Endodermal cell (in vitro differentiated cells): ENCODE measurements at regions not wholly inside any gene's neighbourhood (a gene's known extent, or its start where the extent isn't known, plus 50 kb on each side); places are given as distances from the start of the nearest gene placed in this dataset.

Experiments
- DNase-seq: peaks from one replicate; pipeline ENCODE4 v3.0.0-alpha.2; 2017
- H3K27ac ChIP-seq: 2 replicates; pipeline ENCODE4 v1.5.1; 2013; ENCODE audit warnings: mild to moderate bottlenecking, low read depth, low read length, moderate library complexity
- H3K27me3 ChIP-seq: 2 replicates; pipeline ENCODE4 v1.6.1; 2013; ENCODE audit warnings: mild to moderate bottlenecking, low read length, moderate library complexity; ENCODE audit not compliant: insufficient read depth, control insufficient read depth, poor library complexity, severe bottlenecking
- H3K36me3 ChIP-seq: 2 replicates; pipeline ENCODE4 v1.7.0; 2013; ENCODE audit warnings: mild to moderate bottlenecking, low read length, moderate library complexity; ENCODE audit not compliant: control insufficient read depth, insufficient read depth
- H3K4me1 ChIP-seq: one replicate; pipeline ENCODE4 v1.7.0; 2013; ENCODE audit warnings: low read length; ENCODE audit not compliant: control insufficient read depth, insufficient read depth
- H3K4me3 ChIP-seq: 2 replicates; pipeline ENCODE4 v1.5.1; 2013; ENCODE audit warnings: mild to moderate bottlenecking, low read length, moderate library complexity
- H3K9ac ChIP-seq: 2 replicates; pipeline ENCODE4 v1.6.1; 2013; ENCODE audit warnings: mild to moderate bottlenecking, low read length, moderate library complexity; ENCODE audit not compliant: poor library complexity, severe bottlenecking; ENCODE audit errors: extremely low read depth
- H3K9me3 ChIP-seq: 2 replicates; pipeline ENCODE4 v1.6.1; 2013; ENCODE audit warnings: mild to moderate bottlenecking, low read length, moderate library complexity; ENCODE audit not compliant: control insufficient read depth
- H3K27ac Mint-ChIP-seq: 2 replicates; pipeline ENCODE4 v1.8.0; 2020; ENCODE audit warnings: mixed read lengths
- H3K27me3 Mint-ChIP-seq: 2 replicates; pipeline ENCODE4 v1.8.0; 2021; ENCODE audit warnings: mild to moderate bottlenecking, mixed read lengths; ENCODE audit not compliant: insufficient read depth
- H3K36me3 Mint-ChIP-seq: 2 replicates; pipeline ENCODE4 v1.8.0; 2020; ENCODE audit warnings: low read depth, mixed read lengths
- H3K4me1 Mint-ChIP-seq: 2 replicates; pipeline ENCODE4 v1.8.0; 2020; ENCODE audit warnings: mixed read lengths
- H3K4me3 Mint-ChIP-seq: 2 replicates; pipeline ENCODE4 v1.8.0; 2020; ENCODE audit warnings: mild to moderate bottlenecking, moderate library complexity, mixed read lengths
- H3K9me3 Mint-ChIP-seq: 2 replicates; pipeline ENCODE4 v1.8.0; 2020; ENCODE audit warnings: mild to moderate bottlenecking, mixed read lengths
- CTCF ChIP-seq: fragments of 200-600 bp; sonication (generic); conservative IDR thresholded peaks from 2 replicates; pipeline ENCODE4 v1.5.0; 2021; ENCODE audit warnings: antibody characterized with exemption, mild to moderate bottlenecking
- whole genome bisulfite sequencing, 2 experiments: methylation state at CpG; one replicate each; pipeline versions ENCODE4 v1.1.5 to v1.1.7; 2013; ENCODE audit warnings: missing lambda C conversion rate in 2 of 2, mixed read lengths in 1 of 2; ENCODE audit not compliant: insufficient coverage in 1 of 2, insufficient read length in 1 of 2; 5-methylcytosine and 5-hydroxymethylcytosine counted together

GRCh38 chr10:10847387-10847786, 170.3 kb upstream of the CELF2 start:
- Mint-ChIP-seq H3K27ac (no peak overlapping the region), H3K9me3 (no peaks in the 10 kb centered on the region), H3K4me1 (no peaks in the 10 kb centered on the region), H3K4me3 (no peak overlapping the region), H3K36me3 (no peaks in the 10 kb centered on the region), H3K27me3 (no peaks in the 10 kb centered on the region)
- Histone ChIP-seq H3K9me3 (no peaks in the 10 kb centered on the region), H3K36me3 (no peaks in the 10 kb centered on the region), H3K27ac (no peak overlapping the region), H3K27me3 (no peaks in the 10 kb centered on the region), H3K4me3 (no peak overlapping the region), H3K4me1 (no peaks in the 10 kb centered on the region), H3K9ac (no peak overlapping the region)
- TF ChIP-seq CTCF: no peak
- 88 to 91% methylated on average over 4 to 5 of the region's 5 CpGs for WGBS, 2 experiments
- no peak for DNase-seq

GRCh38 chr10:10848488-10849111, 169.1 kb upstream of the CELF2 start:
- DNase-seq: no peak
- no peaks in the 10 kb centered on the region for H3K4me1 ChIP-seq

GRCh38 chr10:10849306-10849705, 168.4 kb upstream of the CELF2 start:
- no peak overlapping the region for H3K4me3 Mint-ChIP-seq
- H3K9ac ChIP-seq: no peak overlapping the region
- no peaks in the 10 kb centered on the region for H3K4me1 ChIP-seq
- H3K4me3 ChIP-seq: no peak overlapping the region
- DNase-seq: no peak
- H3K36me3 ChIP-seq: no peaks in the 10 kb centered on the region
- no peak for TF ChIP-seq CTCF
- H3K36me3 Mint-ChIP-seq: no peaks in the 10 kb centered on the region
- WGBS, 2 experiments: 89 to 94% methylated on average over 1 to 4 of the region's 4 CpGs
- no peaks in the 10 kb centered on the region for H3K4me1 Mint-ChIP-seq
- no peaks in the 10 kb centered on the region for H3K27me3 Mint-ChIP-seq
- H3K27ac Mint-ChIP-seq: no peak overlapping the region
- no peak overlapping the region for H3K27ac ChIP-seq
- H3K27me3 ChIP-seq: no peaks in the 10 kb centered on the region
- no peaks in the 10 kb centered on the region for H3K9me3 Mint-ChIP-seq
- H3K9me3 ChIP-seq: no peaks in the 10 kb centered on the region

More at GRCh38 chr10:10848488-10849111, 169.1 kb upstream of the CELF2 start:
- no peak overlapping the region for H3K27ac ChIP-seq
- Mint-ChIP-seq H3K36me3 (no peaks in the 10 kb centered on the region), H3K4me3 (no peak overlapping the region), H3K4me1 (no peaks in the 10 kb centered on the region), H3K27me3 (no peaks in the 10 kb centered on the region), H3K27ac (no peak overlapping the region), H3K9me3 (no peaks in the 10 kb centered on the region)
- H3K9me3 ChIP-seq: no peaks in the 10 kb centered on the region
- no peaks in the 10 kb centered on the region for H3K36me3 ChIP-seq
- no peak overlapping the region for H3K4me3 ChIP-seq
- no peak for TF ChIP-seq CTCF
- no peaks in the 10 kb centered on the region for H3K27me3 ChIP-seq
- no peak overlapping the region for H3K9ac ChIP-seq
- 93 to 98% methylated on average over 6 to 13 of the region's 13 CpGs for WGBS, 2 experiments
